ENCODE measurements at regions not wholly inside any gene's neighbourhood (a gene's known extent, or its start where the extent isn't known, plus 50 kb on each side); places are given as distances from the start of the nearest gene placed in this dataset.

- ChIA-PET CTCF (no interaction called here), POLR2A (ENCODE audit: unreplicated experiment) (no interaction called here)
- no peaks in the 10 kb centered on the region for H3K79me2 ChIP-seq (ENCODE audit: low read depth)
- BruUV-seq (replicated peaks), result no TSS peak
- no peak for DNase-seq
- H3K27me3 ChIP-seq (ENCODE audit: insufficient read depth, low read depth), result no peaks in the 10 kb centered on the region
- TF ChIP-seq CTCF (conservative IDR thresholded peaks at IDR 0.05) (no peak), EZH2 (IDR thresholded peaks at IDR 0.05; ENCODE audit: low read depth) (no peak)
- no peaks in the 10 kb centered on the region; the same call in 1 of the 2 replicates for H4K20me1 ChIP-seq (ENCODE audit: insufficient read depth)
- no peaks in the 10 kb centered on the region for H3K9me2 ChIP-seq (ENCODE audit: insufficient read depth)
- intact Hi-C loops (cut with micrococcal nuclease; ENCODE audit: unreplicated experiment), result no loop called here
- no peaks in the 10 kb centered on the region for H3K36me3 ChIP-seq (ENCODE audit: low read depth)
- no peak overlapping the region for H3K27ac ChIP-seq
- H3K4me1 ChIP-seq (replicated peaks; ENCODE audit: insufficient read depth), result 0 out of 2 replicates have a peak, but pooled peaks cover 14% of the 10 kb centered on the region
- H2AFZ ChIP-seq, result no peak overlapping the region
- no peaks in the 10 kb centered on the region for H3F3A ChIP-seq (ENCODE audit: insufficient read depth, low read depth)
- H3K4me2 ChIP-seq, result no peak overlapping the region
- no peak overlapping the region for H3K4me3 ChIP-seq
- H3K9me3 ChIP-seq (ENCODE audit: insufficient read depth, low read depth), result no peaks in the 10 kb centered on the region
Observed at GRCh38 chr13:99870541-99870940, 101.0 kb downstream of the ZIC5 start.

- no peaks in the 10 kb centered on the region for H3K9me3 ChIP-seq (ENCODE audit: insufficient read depth, low read depth)
- H2AFZ ChIP-seq, result no peak overlapping the region
- ChIA-PET CTCF (no interaction called here), POLR2A (ENCODE audit: unreplicated experiment) (no interaction called here)
- no peak for TF ChIP-seq CTCF (conservative IDR thresholded peaks at IDR 0.05)
- no peak for TF ChIP-seq EZH2 (IDR thresholded peaks at IDR 0.05; ENCODE audit: low read depth)
- DNase-seq, result no peak
- H3K36me3 ChIP-seq (ENCODE audit: low read depth), result no peaks in the 10 kb centered on the region
- H3K4me1 ChIP-seq (replicated peaks; ENCODE audit: insufficient read depth), result 0 out of 2 replicates have a peak, but pooled peaks cover 14% of the 10 kb centered on the region
- no TSS peak for BruUV-seq (replicated peaks)
- H3K79me2 ChIP-seq (ENCODE audit: low read depth), result no peaks in the 10 kb centered on the region
- H3K4me2 ChIP-seq, result no peak overlapping the region
- no peaks in the 10 kb centered on the region; the same call in 1 of the 2 replicates for H4K20me1 ChIP-seq (ENCODE audit: insufficient read depth)
- no peak overlapping the region for H3K4me3 ChIP-seq
- no peak overlapping the region for H3K27ac ChIP-seq
- intact Hi-C loops (cut with micrococcal nuclease; ENCODE audit: unreplicated experiment), result no loop called here
- no peaks in the 10 kb centered on the region for H3K9me2 ChIP-seq (ENCODE audit: insufficient read depth)
- no peaks in the 10 kb centered on the region for H3F3A ChIP-seq (ENCODE audit: insufficient read depth, low read depth)
- H3K27me3 ChIP-seq (ENCODE audit: insufficient read depth, low read depth), result no peaks in the 10 kb centered on the region
Observed at GRCh38 chr13:99869830-99870229, 101.7 kb downstream of the ZIC5 start.

- ChIA-PET CTCF (no interaction called here), POLR2A (ENCODE audit: unreplicated experiment) (no interaction called here)
- Histone ChIP-seq H3K79me2 (ENCODE audit: low read depth) (no peaks in the 10 kb centered on the region), H2AFZ (no peak overlapping the region), H3K4me1 (replicated peaks; ENCODE audit: insufficient read depth) (0 out of 2 replicates have a peak, but pooled peaks cover 14% of the 10 kb centered on the region), H3K27me3 (ENCODE audit: insufficient read depth, low read depth) (no peaks in the 10 kb centered on the region), H3K9me2 (ENCODE audit: insufficient read depth) (no peaks in the 10 kb centered on the region), H3K27ac (no peak overlapping the region), H3K9me3 (ENCODE audit: insufficient read depth, low read depth) (no peaks in the 10 kb centered on the region), H3K36me3 (ENCODE audit: low read depth) (no peaks in the 10 kb centered on the region), H4K20me1 (ENCODE audit: insufficient read depth) (peaks cover 3% of the 10 kb centered on the region; the same call in 1 of the 2 replicates), H3K4me3 (no peak overlapping the region), H3F3A (ENCODE audit: insufficient read depth, low read depth) (no peaks in the 10 kb centered on the region), H3K4me2 (no peak overlapping the region)
- intact Hi-C loops (cut with micrococcal nuclease; ENCODE audit: unreplicated experiment), result no loop called here
- no peak for DNase-seq
- BruUV-seq (replicated peaks), result no TSS peak
- TF ChIP-seq EZH2 (IDR thresholded peaks at IDR 0.05; ENCODE audit: low read depth) (no peak), CTCF (conservative IDR thresholded peaks at IDR 0.05) (no peak)
Observed at GRCh38 chr13:99868767-99869166, 102.8 kb downstream of the ZIC5 start.
